ENCODE measurements at regions not wholly inside any gene's neighbourhood (a gene's known extent, or its start where the extent isn't known, plus 50 kb on each side); places are given as distances from the start of the nearest gene placed in this dataset.

GRCh38 chr22:22360014-22360413 is 115.4 kb downstream of the VPREB1 start:
- H3K4me2 ChIP-seq (ENCODE audit: low read length) = no peak overlapping the region
- no peak overlapping the region for H3K56ac ChIP-seq (ENCODE audit: low read length)
- no CpG with 5 or more reads among the region's 2 CpGs for WGBS (ENCODE audit: extremely low coverage, insufficient coverage, low lambda C conversion rate)
- peaks cover 7% of the 10 kb centered on the region for H3K27me3 ChIP-seq (ENCODE audit: insufficient read depth, low read length, poor library complexity)
- H3K4ac ChIP-seq (ENCODE audit: low read depth, low read length) = no peak overlapping the region
- H3K27ac ChIP-seq (ENCODE audit: low read depth, low read length) = no peak overlapping the region
- H3K4me1 ChIP-seq (ENCODE audit: control insufficient read depth, low read depth, low read length) = no peaks in the 10 kb centered on the region
- no peak overlapping the region for H4K8ac ChIP-seq (ENCODE audit: low read depth, low read length)
- no peaks in the 10 kb centered on the region for H3K36me3 ChIP-seq (ENCODE audit: control insufficient read depth, insufficient read depth, low read length)
- no peak overlapping the region for H2BK5ac ChIP-seq (ENCODE audit: low read length)
- no peak overlapping the region for H2BK120ac ChIP-seq (ENCODE audit: low read depth, low read length)
- DNase-seq = no peak
- no peak overlapping the region for H4K5ac ChIP-seq (ENCODE audit: low read length)
- H2BK15ac ChIP-seq (replicated peaks; ENCODE audit: low read depth) = no peak overlapping the region
- H3K9ac ChIP-seq (ENCODE audit: low read length) = no peak overlapping the region
- no peak overlapping the region for H2AK5ac ChIP-seq (ENCODE audit: low read length)
- no peak overlapping the region for H3K23ac ChIP-seq (ENCODE audit: low read length)
- no peaks in the 10 kb centered on the region for H3K79me1 ChIP-seq (ENCODE audit: low read length)
- H3K79me2 ChIP-seq (ENCODE audit: control insufficient read depth, insufficient read depth, low read length) = no peaks in the 10 kb centered on the region
- H3K18ac ChIP-seq (ENCODE audit: low read length) = no peak overlapping the region
- no peak overlapping the region for H3K4me3 ChIP-seq (ENCODE audit: low read length)

GRCh38 chr22:22362311-22362710 is 117.7 kb downstream of the VPREB1 start:
- H3K18ac ChIP-seq (ENCODE audit: low read length) = no peak overlapping the region
- DNase-seq = no peak
- H3K27me3 ChIP-seq (ENCODE audit: insufficient read depth, low read length, poor library complexity) = peaks cover 9% of the 10 kb centered on the region

DNA sequence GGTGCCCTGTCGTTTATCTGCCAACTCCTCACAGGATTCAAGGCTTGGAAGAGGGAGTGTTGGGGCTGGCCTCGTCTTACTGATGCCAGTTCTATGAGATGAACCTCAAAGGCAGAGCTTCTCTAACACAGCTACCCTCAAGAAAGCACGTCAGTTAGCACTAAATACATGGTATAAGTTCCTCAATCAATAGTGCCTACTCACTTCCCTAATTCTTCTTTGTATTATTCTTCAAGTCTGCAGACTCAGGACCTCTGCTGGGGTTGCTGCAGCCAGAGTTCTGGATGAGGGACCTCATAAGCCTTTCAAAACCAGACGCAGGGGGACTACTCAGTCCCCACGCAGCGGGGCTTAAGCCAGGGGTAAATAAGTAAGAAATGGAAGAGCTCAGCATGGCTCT is 118.3 kb downstream of the VPREB1 start:
- no peak for DNase-seq
- H2AK5ac ChIP-seq (ENCODE audit: low read length) = no peak overlapping the region
- H3K4me1 ChIP-seq (ENCODE audit: control insufficient read depth, low read depth, low read length) = no peaks in the 10 kb centered on the region
- H3K27ac ChIP-seq (ENCODE audit: low read depth, low read length) = no peak overlapping the region
- H2BK120ac ChIP-seq (ENCODE audit: low read depth, low read length) = no peak overlapping the region
- no peak overlapping the region for H3K4me2 ChIP-seq (ENCODE audit: low read length)
- no CpG with 5 or more reads among the region's 6 CpGs for WGBS (ENCODE audit: extremely low coverage, insufficient coverage, low lambda C conversion rate)
- no peak overlapping the region for H3K23ac ChIP-seq (ENCODE audit: low read length)
- no peak overlapping the region for H2BK15ac ChIP-seq (replicated peaks; ENCODE audit: low read depth)
- H4K8ac ChIP-seq (ENCODE audit: low read depth, low read length) = no peak overlapping the region
- H3K36me3 ChIP-seq (ENCODE audit: control insufficient read depth, insufficient read depth, low read length) = no peaks in the 10 kb centered on the region
- H3K4ac ChIP-seq (ENCODE audit: low read depth, low read length) = no peak overlapping the region
- H3K18ac ChIP-seq (ENCODE audit: low read length) = no peak overlapping the region
- H2BK5ac ChIP-seq (ENCODE audit: low read length) = no peak overlapping the region
- H3K9ac ChIP-seq (ENCODE audit: low read length) = no peak overlapping the region
- no peak overlapping the region for H3K4me3 ChIP-seq (ENCODE audit: low read length)
- H3K79me2 ChIP-seq (ENCODE audit: control insufficient read depth, insufficient read depth, low read length) = no peaks in the 10 kb centered on the region
- no peak overlapping the region for H3K56ac ChIP-seq (ENCODE audit: low read length)
- peaks cover 9% of the 10 kb centered on the region for H3K27me3 ChIP-seq (ENCODE audit: insufficient read depth, low read length, poor library complexity)
- H4K5ac ChIP-seq (ENCODE audit: low read length) = no peak overlapping the region
- no peaks in the 10 kb centered on the region for H3K79me1 ChIP-seq (ENCODE audit: low read length)

More at GRCh38 chr22:22362311-22362710, 117.7 kb downstream of the VPREB1 start:
- no peaks in the 10 kb centered on the region for H3K4me1 ChIP-seq (ENCODE audit: control insufficient read depth, low read depth, low read length)
- H3K4ac ChIP-seq (ENCODE audit: low read depth, low read length) = no peak overlapping the region
- H2BK15ac ChIP-seq (replicated peaks; ENCODE audit: low read depth) = no peak overlapping the region
- no peak overlapping the region for H2BK5ac ChIP-seq (ENCODE audit: low read length)
- H3K79me2 ChIP-seq (ENCODE audit: control insufficient read depth, insufficient read depth, low read length) = no peaks in the 10 kb centered on the region
- no peak overlapping the region for H3K4me2 ChIP-seq (ENCODE audit: low read length)
- no peak overlapping the region for H3K4me3 ChIP-seq (ENCODE audit: low read length)
- H2AK5ac ChIP-seq (ENCODE audit: low read length) = no peak overlapping the region
- H4K5ac ChIP-seq (ENCODE audit: low read length) = no peak overlapping the region
- H3K27ac ChIP-seq (ENCODE audit: low read depth, low read length) = no peak overlapping the region
- H3K56ac ChIP-seq (ENCODE audit: low read length) = no peak overlapping the region
- H4K8ac ChIP-seq (ENCODE audit: low read depth, low read length) = no peak overlapping the region
- no peak overlapping the region for H3K9ac ChIP-seq (ENCODE audit: low read length)
- H3K23ac ChIP-seq (ENCODE audit: low read length) = no peak overlapping the region
- H2BK120ac ChIP-seq (ENCODE audit: low read depth, low read length) = no peak overlapping the region
- no peaks in the 10 kb centered on the region for H3K36me3 ChIP-seq (ENCODE audit: control insufficient read depth, insufficient read depth, low read length)
- no peaks in the 10 kb centered on the region for H3K79me1 ChIP-seq (ENCODE audit: low read length)

DNA sequence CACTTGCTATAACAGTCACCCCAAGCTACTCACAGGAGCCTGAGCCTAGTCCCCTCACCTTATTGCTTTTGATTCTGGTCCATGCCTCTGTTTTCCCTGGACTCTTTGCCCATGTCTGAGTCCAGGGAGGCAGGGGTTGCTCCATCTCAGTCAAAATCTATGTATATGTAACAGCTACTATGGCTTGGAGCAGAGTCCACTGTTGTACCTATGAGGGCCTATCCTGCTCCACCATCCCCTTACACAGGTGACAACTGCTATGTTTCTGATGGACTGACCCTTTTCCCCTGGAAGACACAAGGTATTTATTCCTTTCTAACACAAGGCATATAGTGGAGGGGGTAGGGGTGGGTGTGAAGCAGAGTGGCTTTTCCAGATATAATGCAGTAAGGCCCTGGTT is 119.6 kb downstream of the VPREB1 start:
- no peak overlapping the region for H4K8ac ChIP-seq (ENCODE audit: low read depth, low read length)
- H3K4me3 ChIP-seq (ENCODE audit: low read length) = no peak overlapping the region
- H2AK5ac ChIP-seq (ENCODE audit: low read length) = no peak overlapping the region
- H3K23ac ChIP-seq (ENCODE audit: low read length) = no peak overlapping the region
- peaks cover 9% of the 10 kb centered on the region for H3K27me3 ChIP-seq (ENCODE audit: insufficient read depth, low read length, poor library complexity)
- H3K56ac ChIP-seq (ENCODE audit: low read length) = no peak overlapping the region
- H2BK15ac ChIP-seq (replicated peaks; ENCODE audit: low read depth) = no peak overlapping the region
- H3K4me2 ChIP-seq (ENCODE audit: low read length) = no peak overlapping the region
- H4K5ac ChIP-seq (ENCODE audit: low read length) = no peak overlapping the region
- no peaks in the 10 kb centered on the region for H3K79me2 ChIP-seq (ENCODE audit: control insufficient read depth, insufficient read depth, low read length)
- no peak overlapping the region for H3K18ac ChIP-seq (ENCODE audit: low read length)
- no peak overlapping the region for H3K4ac ChIP-seq (ENCODE audit: low read depth, low read length)
- H2BK120ac ChIP-seq (ENCODE audit: low read depth, low read length) = no peak overlapping the region
- no peak overlapping the region for H3K9ac ChIP-seq (ENCODE audit: low read length)
- no peaks in the 10 kb centered on the region for H3K36me3 ChIP-seq (ENCODE audit: control insufficient read depth, insufficient read depth, low read length)
- H3K79me1 ChIP-seq (ENCODE audit: low read length) = no peaks in the 10 kb centered on the region
- DNase-seq = no peak
- no peak overlapping the region for H2BK5ac ChIP-seq (ENCODE audit: low read length)
- H3K4me1 ChIP-seq (ENCODE audit: control insufficient read depth, low read depth, low read length) = no peaks in the 10 kb centered on the region
- H3K27ac ChIP-seq (ENCODE audit: low read depth, low read length) = no peak overlapping the region

GRCh38 chr22:22366537-22366936 is 122.0 kb downstream of the VPREB1 start:
- no peak overlapping the region for H3K23ac ChIP-seq (ENCODE audit: low read length)
- H3K4me2 ChIP-seq (ENCODE audit: low read length) = no peak overlapping the region
- no peak overlapping the region for H3K18ac ChIP-seq (ENCODE audit: low read length)
- H4K5ac ChIP-seq (ENCODE audit: low read length) = no peak overlapping the region
- H2AK5ac ChIP-seq (ENCODE audit: low read length) = no peak overlapping the region
- no peak overlapping the region for H2BK15ac ChIP-seq (replicated peaks; ENCODE audit: low read depth)
- H3K56ac ChIP-seq (ENCODE audit: low read length) = no peak overlapping the region
- peaks cover 9% of the 10 kb centered on the region for H3K27me3 ChIP-seq (ENCODE audit: insufficient read depth, low read length, poor library complexity)
- H3K79me1 ChIP-seq (ENCODE audit: low read length) = no peaks in the 10 kb centered on the region
- no peak overlapping the region for H3K27ac ChIP-seq (ENCODE audit: low read depth, low read length)
- H4K8ac ChIP-seq (ENCODE audit: low read depth, low read length) = no peak overlapping the region
- H3K4me1 ChIP-seq (ENCODE audit: control insufficient read depth, low read depth, low read length) = no peaks in the 10 kb centered on the region
- DNase-seq = no peak
- no peak overlapping the region for H2BK5ac ChIP-seq (ENCODE audit: low read length)
- no peaks in the 10 kb centered on the region for H3K79me2 ChIP-seq (ENCODE audit: control insufficient read depth, insufficient read depth, low read length)
- no peak overlapping the region for H2BK120ac ChIP-seq (ENCODE audit: low read depth, low read length)
- no peak overlapping the region for H3K9ac ChIP-seq (ENCODE audit: low read length)
- no peaks in the 10 kb centered on the region for H3K36me3 ChIP-seq (ENCODE audit: control insufficient read depth, insufficient read depth, low read length)
- WGBS (ENCODE audit: extremely low coverage, insufficient coverage, low lambda C conversion rate) = no CpG with 5 or more reads among the region's 3 CpGs
- H3K4me3 ChIP-seq (ENCODE audit: low read length) = no peak overlapping the region
- H3K4ac ChIP-seq (ENCODE audit: low read depth, low read length) = no peak overlapping the region

DNA sequence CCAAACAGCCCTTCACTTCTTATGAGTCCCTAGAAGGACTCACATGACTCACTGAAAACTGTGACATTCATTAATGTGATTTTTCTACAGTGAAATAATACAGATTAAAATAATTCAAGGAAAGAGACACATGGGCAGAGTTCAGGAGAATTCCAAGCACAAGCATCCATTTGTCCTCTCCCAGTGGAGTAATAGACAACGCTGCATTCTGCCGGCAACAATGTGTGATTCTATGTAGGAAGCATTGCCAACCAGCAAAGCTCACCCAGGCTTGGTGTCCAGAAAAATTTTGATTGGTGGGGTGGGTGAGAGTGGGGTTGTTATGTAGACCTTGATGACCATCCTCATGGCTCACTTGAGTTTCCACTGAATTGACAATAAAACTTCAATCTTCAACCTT is 123.9 kb downstream of the VPREB1 start:
- Histone ChIP-seq H3K4ac (ENCODE audit: low read depth, low read length) (no peak overlapping the region), H3K27me3 (ENCODE audit: insufficient read depth, low read length, poor library complexity) (peaks cover 7% of the 10 kb centered on the region), H3K23ac (ENCODE audit: low read length) (no peak overlapping the region)

More for the DNA sequence above, 123.9 kb downstream of the VPREB1 start:
- Histone ChIP-seq H3K79me2 (ENCODE audit: control insufficient read depth, insufficient read depth, low read length) (no peaks in the 10 kb centered on the region), H3K79me1 (ENCODE audit: low read length) (no peaks in the 10 kb centered on the region), H3K4me2 (ENCODE audit: low read length) (no peak overlapping the region), H2BK15ac (replicated peaks; ENCODE audit: low read depth) (no peak overlapping the region), H3K18ac (ENCODE audit: low read length) (no peak overlapping the region), H3K27ac (ENCODE audit: low read depth, low read length) (no peak overlapping the region), H4K5ac (ENCODE audit: low read length) (no peak overlapping the region), H3K4me1 (ENCODE audit: control insufficient read depth, low read depth, low read length) (no peaks in the 10 kb centered on the region), H3K9ac (ENCODE audit: low read length) (no peak overlapping the region), H2BK5ac (ENCODE audit: low read length) (no peak overlapping the region), H3K36me3 (ENCODE audit: control insufficient read depth, insufficient read depth, low read length) (no peaks in the 10 kb centered on the region), H3K56ac (ENCODE audit: low read length) (no peak overlapping the region), H3K4me3 (ENCODE audit: low read length) (no peak overlapping the region), H2BK120ac (ENCODE audit: low read depth, low read length) (no peak overlapping the region), H4K8ac (ENCODE audit: low read depth, low read length) (no peak overlapping the region), H2AK5ac (ENCODE audit: low read length) (no peak overlapping the region)
- DNase-seq = no peak
- no CpG with 5 or more reads among the region's 2 CpGs for WGBS (ENCODE audit: extremely low coverage, insufficient coverage, low lambda C conversion rate)
